SW480 (cell line): ENCODE measurements at regions not wholly inside any gene's neighbourhood (a gene's known extent, or its start where the extent isn't known, plus 50 kb on each side); places are given as distances from the start of the nearest gene placed in this dataset.

Experiments
- DNase-seq: peaks from one replicate; pipeline ENCODE4 v3.0.0-alpha.2; 2016; ENCODE audit warnings: low spot score

- DNase-seq: no peak
Observed at GRCh38 chr9:108235609-108236008, 620.2 kb downstream of the ACTL7B start.

- no peak for DNase-seq
Observed at GRCh38 chr9:108234811-108235210, 621.0 kb downstream of the ACTL7B start.

- no peak for DNase-seq
Observed at GRCh38 chr9:108225149-108225800, 630.5 kb downstream of the ACTL7B start.

- DNase-seq: no peak
Observed at GRCh38 chr9:108224716-108225115, 631.1 kb downstream of the ACTL7B start.

GRCh38 chr9:108219664-108220063 lies 636.1 kb downstream of the ACTL7B start:
- no peak for DNase-seq

GRCh38 chr9:108217431-108218349 lies 638.1 kb downstream of the ACTL7B start:
- DNase-seq: no peak

GRCh38 chr9:108213511-108213910 lies 642.3 kb downstream of the ACTL7B start:
- no peak for DNase-seq

- no peak for DNase-seq
Observed at GRCh38 chr9:108212184-108212583, 643.6 kb downstream of the ACTL7B start.

- no peak for DNase-seq
Observed at GRCh38 chr9:108211411-108211955, 644.3 kb downstream of the ACTL7B start.

GRCh38 chr9:108209132-108209685 lies 646.6 kb downstream of the ACTL7B start:
- no peak for DNase-seq

- no peak for DNase-seq
Observed at GRCh38 chr9:108207561-108208165, 648.1 kb downstream of the ACTL7B start.

GRCh38 chr9:108205276-108205675 lies 650.5 kb downstream of the ACTL7B start:
- DNase-seq: no peak

- no peak for DNase-seq
Observed at GRCh38 chr9:108197899-108198298, 657.9 kb downstream of the ACTL7B start.

- DNase-seq: no peak
Observed at GRCh38 chr9:108197008-108197365, 658.8 kb downstream of the ACTL7B start.

GRCh38 chr9:108196332-108197007 lies 659.3 kb downstream of the ACTL7B start:
- DNase-seq: no peak

- no peak for DNase-seq
Observed at GRCh38 chr9:108194154-108194553, 661.6 kb downstream of the ACTL7B start.

- no peak for DNase-seq
Observed at GRCh38 chr9:108193026-108193710, 662.6 kb downstream of the ACTL7B start.

GRCh38 chr9:108191065-108191464 lies 664.7 kb downstream of the ACTL7B start:
- no peak for DNase-seq

GRCh38 chr9:108188976-108189375 lies 666.8 kb downstream of the ACTL7B start:
- DNase-seq: no peak

- no peak for DNase-seq
Observed at GRCh38 chr9:108188482-108188881, 667.3 kb downstream of the ACTL7B start.
